ENCODE measurements at regions not wholly inside any gene's neighbourhood (a gene's known extent, or its start where the extent isn't known, plus 50 kb on each side); places are given as distances from the start of the nearest gene placed in this dataset.

DNA sequence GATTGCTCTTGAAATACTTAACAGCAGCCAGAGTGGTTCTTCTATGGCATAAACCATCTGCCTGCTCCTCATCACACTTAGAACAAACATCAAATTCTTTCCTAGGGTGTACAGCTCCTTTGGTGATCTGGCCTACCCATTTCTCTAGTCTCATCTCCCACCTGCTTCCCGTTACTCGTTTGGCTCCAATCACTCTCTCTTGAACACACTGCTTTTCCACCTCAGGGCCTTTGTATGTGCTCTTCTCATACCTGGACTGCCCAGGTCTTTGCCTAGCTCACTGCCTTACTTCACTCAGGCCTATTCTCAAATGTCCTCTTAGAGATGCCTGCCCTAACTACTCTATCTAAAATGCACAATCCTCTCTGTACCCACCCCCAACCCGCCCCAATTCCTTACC lies 100.5 kb downstream of the KCNRG start:
- TF ChIP-seq ZNF701 (tag by site-specific recombination; IDR thresholded peaks at IDR 0.05), result no peak
- no peak for TF ChIP-seq ZNF777 (tag by site-specific recombination; IDR thresholded peaks at IDR 0.05; ENCODE audit: borderline replicate concordance)
- TF ChIP-seq ZNF473 (tag by site-specific recombination; IDR thresholded peaks at IDR 0.05), result no peak

Measured in HEK293 (cell line).